ENCODE measurements at regions not wholly inside any gene's neighbourhood (a gene's known extent, or its start where the extent isn't known, plus 50 kb on each side); places are given as distances from the start of the nearest gene placed in this dataset.

DNA sequence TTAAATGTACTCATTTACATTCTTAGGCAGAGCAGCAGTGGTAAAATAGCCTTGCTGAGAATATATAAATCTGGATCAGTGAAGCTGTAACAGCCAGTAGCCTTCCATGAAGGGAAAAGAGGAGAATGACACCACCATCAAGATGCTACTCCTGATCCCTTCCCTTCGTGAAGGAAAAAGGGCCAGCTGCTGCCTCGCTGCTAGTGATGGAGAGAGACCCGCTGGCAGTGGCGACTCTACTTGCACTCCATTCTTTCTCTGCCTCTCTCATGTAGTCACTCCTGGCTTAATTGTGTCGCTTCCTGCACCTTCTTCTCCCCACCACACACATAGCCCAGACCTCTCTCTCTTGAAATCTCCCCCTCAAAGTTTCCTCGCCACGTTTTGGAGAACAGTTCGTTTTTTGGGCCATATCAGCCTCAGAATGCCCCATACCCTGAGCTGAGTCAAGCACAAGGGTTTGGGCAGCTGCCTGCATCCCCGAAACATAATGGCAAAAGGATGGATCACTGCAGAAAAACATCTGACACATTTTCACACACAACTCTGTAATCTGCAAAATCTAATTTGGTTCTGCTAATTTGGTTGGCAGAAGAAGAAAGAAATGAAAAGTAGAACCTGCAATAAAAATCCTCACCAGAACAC, 460.3 kb upstream of the IL12A start:
- no peak for TF ChIP-seq POLR2A (IDR thresholded peaks at IDR 0.05)
- TF ChIP-seq, protein P1, sequence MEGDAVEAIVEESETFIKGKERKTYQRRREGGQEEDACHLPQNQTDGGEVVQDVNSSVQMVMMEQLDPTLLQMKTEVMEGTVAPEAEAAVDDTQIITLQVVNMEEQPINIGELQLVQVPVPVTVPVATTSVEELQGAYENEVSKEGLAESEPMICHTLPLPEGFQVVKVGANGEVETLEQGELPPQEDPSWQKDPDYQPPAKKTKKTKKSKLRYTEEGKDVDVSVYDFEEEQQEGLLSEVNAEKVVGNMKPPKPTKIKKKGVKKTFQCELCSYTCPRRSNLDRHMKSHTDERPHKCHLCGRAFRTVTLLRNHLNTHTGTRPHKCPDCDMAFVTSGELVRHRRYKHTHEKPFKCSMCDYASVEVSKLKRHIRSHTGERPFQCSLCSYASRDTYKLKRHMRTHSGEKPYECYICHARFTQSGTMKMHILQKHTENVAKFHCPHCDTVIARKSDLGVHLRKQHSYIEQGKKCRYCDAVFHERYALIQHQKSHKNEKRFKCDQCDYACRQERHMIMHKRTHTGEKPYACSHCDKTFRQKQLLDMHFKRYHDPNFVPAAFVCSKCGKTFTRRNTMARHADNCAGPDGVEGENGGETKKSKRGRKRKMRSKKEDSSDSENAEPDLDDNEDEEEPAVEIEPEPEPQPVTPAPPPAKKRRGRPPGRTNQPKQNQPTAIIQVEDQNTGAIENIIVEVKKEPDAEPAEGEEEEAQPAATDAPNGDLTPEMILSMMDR (IDR thresholded peaks at IDR 0.05), result no peak

All from adrenal gland (tissue), 5 donors.